HL-60 (cell line): ENCODE measurements at regions not wholly inside any gene's neighbourhood (a gene's known extent, or its start where the extent isn't known, plus 50 kb on each side); places are given as distances from the start of the nearest gene placed in this dataset.

Experiments
- DNase-seq, 2 experiments: peaks; one replicate each; pipeline ENCODE4 v3.0.0-alpha.2; 2010 to 2020; ENCODE audit warnings: low read depth in 1 of 2, low spot score in 1 of 2
- H3K27ac ChIP-seq: fragments of 250-450 bp; sonication (Bioruptor Pico); replicated peaks from 2 replicates; pipeline ENCODE4 v1.5.1; 2020; ENCODE audit warnings: mild to moderate bottlenecking, moderate library complexity
- H3K27me3 ChIP-seq: fragments of 250-450 bp; sonication (Bioruptor Pico); 2 replicates; pipeline ENCODE4 v1.5.1; 2021; ENCODE audit warnings: mild to moderate bottlenecking, moderate library complexity; ENCODE audit not compliant: insufficient read depth, poor library complexity, severe bottlenecking
- H3K4me3 ChIP-seq: replicated peaks from 2 replicates; pipeline ENCODE4 v1.5.1; 2011; ENCODE audit warnings: mild to moderate bottlenecking, control low read depth, low read length; ENCODE audit not compliant: insufficient read depth
- CTCF ChIP-seq: IDR thresholded peaks from one replicate; pipeline ENCODE4 v1.5.1; 2011; ENCODE audit warnings: low read length, control low read depth, inconsistent platforms; ENCODE audit not compliant: insufficient read depth
- GABPA ChIP-seq: IDR thresholded peaks from 2 replicates; pipeline ENCODE4 v1.6.1; 2012; ENCODE audit warnings: low read depth
- POLR2AphosphoS5 ChIP-seq: IDR thresholded peaks from 2 replicates; pipeline ENCODE4 v1.6.1; 2012; ENCODE audit warnings: low read depth
- SPI1 ChIP-seq: IDR thresholded peaks from 2 replicates; pipeline ENCODE4 v1.6.1; 2012; ENCODE audit warnings: low read depth, mild to moderate bottlenecking, borderline replicate concordance
- TF ChIP-seq, protein P1 (sequence below): IDR thresholded peaks from 2 replicates; pipeline ENCODE4 v1.6.1; 2012; ENCODE audit warnings: low read depth; ENCODE audit not compliant: insufficient replicate concordance

GRCh38 chr9:78437296-78437695, 140.4 kb downstream of the PSAT1 start:
- no peak for TF ChIP-seq GABPA
- TF ChIP-seq, protein P1, sequence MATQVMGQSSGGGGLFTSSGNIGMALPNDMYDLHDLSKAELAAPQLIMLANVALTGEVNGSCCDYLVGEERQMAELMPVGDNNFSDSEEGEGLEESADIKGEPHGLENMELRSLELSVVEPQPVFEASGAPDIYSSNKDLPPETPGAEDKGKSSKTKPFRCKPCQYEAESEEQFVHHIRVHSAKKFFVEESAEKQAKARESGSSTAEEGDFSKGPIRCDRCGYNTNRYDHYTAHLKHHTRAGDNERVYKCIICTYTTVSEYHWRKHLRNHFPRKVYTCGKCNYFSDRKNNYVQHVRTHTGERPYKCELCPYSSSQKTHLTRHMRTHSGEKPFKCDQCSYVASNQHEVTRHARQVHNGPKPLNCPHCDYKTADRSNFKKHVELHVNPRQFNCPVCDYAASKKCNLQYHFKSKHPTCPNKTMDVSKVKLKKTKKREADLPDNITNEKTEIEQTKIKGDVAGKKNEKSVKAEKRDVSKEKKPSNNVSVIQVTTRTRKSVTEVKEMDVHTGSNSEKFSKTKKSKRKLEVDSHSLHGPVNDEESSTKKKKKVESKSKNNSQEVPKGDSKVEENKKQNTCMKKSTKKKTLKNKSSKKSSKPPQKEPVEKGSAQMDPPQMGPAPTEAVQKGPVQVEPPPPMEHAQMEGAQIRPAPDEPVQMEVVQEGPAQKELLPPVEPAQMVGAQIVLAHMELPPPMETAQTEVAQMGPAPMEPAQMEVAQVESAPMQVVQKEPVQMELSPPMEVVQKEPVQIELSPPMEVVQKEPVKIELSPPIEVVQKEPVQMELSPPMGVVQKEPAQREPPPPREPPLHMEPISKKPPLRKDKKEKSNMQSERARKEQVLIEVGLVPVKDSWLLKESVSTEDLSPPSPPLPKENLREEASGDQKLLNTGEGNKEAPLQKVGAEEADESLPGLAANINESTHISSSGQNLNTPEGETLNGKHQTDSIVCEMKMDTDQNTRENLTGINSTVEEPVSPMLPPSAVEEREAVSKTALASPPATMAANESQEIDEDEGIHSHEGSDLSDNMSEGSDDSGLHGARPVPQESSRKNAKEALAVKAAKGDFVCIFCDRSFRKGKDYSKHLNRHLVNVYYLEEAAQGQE: no peak
- TF ChIP-seq SPI1: no peak
- no peak for TF ChIP-seq CTCF
- TF ChIP-seq POLR2AphosphoS5: no peak
- H3K4me3 ChIP-seq: no peak overlapping the region
- no peak for DNase-seq
- no peaks in the 10 kb centered on the region for H3K27me3 ChIP-seq
- no peak overlapping the region for H3K27ac ChIP-seq

DNA sequence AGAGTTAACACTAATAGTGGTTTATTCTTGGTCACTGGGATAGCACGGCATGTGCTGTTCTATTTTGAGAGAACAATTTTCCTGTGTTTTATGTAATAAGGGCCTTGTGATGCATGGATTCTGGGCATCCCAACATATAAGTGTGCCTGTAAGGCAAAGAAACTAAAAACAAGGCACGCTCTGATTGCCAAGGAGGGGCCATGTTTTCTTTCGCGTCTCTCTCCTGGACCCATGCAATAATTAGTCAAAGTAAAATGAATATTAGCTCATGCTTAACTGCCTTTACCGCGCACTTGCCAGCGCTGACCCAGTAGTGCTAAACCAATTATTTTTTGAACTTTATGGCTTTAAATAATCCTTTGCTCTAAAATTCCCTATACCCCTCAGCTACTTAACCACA, 140.9 kb downstream of the PSAT1 start:
- no peak for DNase-seq
- Histone ChIP-seq H3K27ac (no peak overlapping the region), H3K4me3 (no peak overlapping the region), H3K27me3 (no peaks in the 10 kb centered on the region)
- TF ChIP-seq CTCF (no peak), SPI1 (no peak), POLR2AphosphoS5 (no peak), GABPA (no peak)
- TF ChIP-seq, protein P1: no peak

DNA sequence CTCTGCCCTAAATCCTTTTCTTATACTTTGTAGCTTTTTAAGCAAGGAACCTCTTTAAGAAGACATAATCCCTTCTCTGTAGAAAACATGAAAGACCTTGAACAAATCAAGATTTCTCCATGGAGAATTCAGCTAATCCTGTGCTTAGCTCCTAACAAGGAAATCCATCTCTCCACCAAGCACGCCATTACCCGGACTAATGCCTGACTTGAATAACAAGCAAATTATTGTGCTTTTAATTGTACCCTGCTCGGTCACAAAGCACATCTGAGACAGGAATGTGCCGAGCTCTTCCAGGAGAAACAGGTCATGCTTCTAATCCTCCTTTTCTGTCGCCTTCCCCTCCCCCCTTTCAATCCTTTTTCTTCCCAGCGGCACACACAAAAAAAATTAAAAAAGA, 141.3 kb downstream of the PSAT1 start:
- no peak for TF ChIP-seq CTCF
- no peak for TF ChIP-seq GABPA
- no peak for TF ChIP-seq POLR2AphosphoS5
- no peak for TF ChIP-seq SPI1
- TF ChIP-seq, protein P1: no peak
- no peak overlapping the region for H3K27ac ChIP-seq
- no peaks in the 10 kb centered on the region for H3K27me3 ChIP-seq
- no peak for DNase-seq
- no peak overlapping the region for H3K4me3 ChIP-seq
